Stimulated activated CD4-positive, alpha-beta T cell treated with anti-CD3 and anti-CD28 coated beads, Interleukin-15, amount 100 ng/mL, for 1 hour (primary cell): ENCODE measurements at regions not wholly inside any gene's neighbourhood (a gene's known extent, or its start where the extent isn't known, plus 50 kb on each side); places are given as distances from the start of the nearest gene placed in this dataset.

Source experiments
- DNase-seq, 2 donors: peaks; one replicate each; pipeline ENCODE4 v3.0.0-alpha.2; 2020; ENCODE audit warnings: low read depth in 1 of 2, low spot score in 1 of 2

GRCh38 chr3:176969066-176969465 lies 228.2 kb downstream of the TBL1XR1 start:
- DNase-seq, result no peak

- DNase-seq, result no peak
Measured at GRCh38 chr3:176968631-176969030, 228.7 kb downstream of the TBL1XR1 start.

GRCh38 chr3:176967522-176967921 lies 229.8 kb downstream of the TBL1XR1 start:
- no peak for DNase-seq

- no peak for DNase-seq
Measured at GRCh38 chr3:176964661-176965060, 232.6 kb downstream of the TBL1XR1 start.

- DNase-seq, result no peak
Measured at GRCh38 chr3:176961916-176962315, 235.4 kb downstream of the TBL1XR1 start.

GRCh38 chr3:176959867-176960266 lies 237.4 kb downstream of the TBL1XR1 start:
- no peak for DNase-seq

- DNase-seq, result no peak
Measured at GRCh38 chr3:176958560-176958959, 238.7 kb downstream of the TBL1XR1 start.

- DNase-seq, result no peak
Measured at GRCh38 chr3:176954517-176954916, 242.8 kb downstream of the TBL1XR1 start.

GRCh38 chr3:176953106-176954060 lies 243.9 kb downstream of the TBL1XR1 start:
- DNase-seq, result no peak

GRCh38 chr3:176951586-176952292 lies 245.5 kb downstream of the TBL1XR1 start:
- DNase-seq, result no peak

- no peak for DNase-seq
Measured at GRCh38 chr3:176951144-176951543, 246.1 kb downstream of the TBL1XR1 start.

GRCh38 chr3:176950743-176951142 lies 246.5 kb downstream of the TBL1XR1 start:
- DNase-seq, result no peak

GRCh38 chr3:176948151-176948550 lies 249.1 kb downstream of the TBL1XR1 start:
- DNase-seq, result no peak

GRCh38 chr3:176946202-176946601 lies 251.1 kb downstream of the TBL1XR1 start:
- no peak for DNase-seq

GRCh38 chr3:176942305-176942704 lies 255.0 kb downstream of the TBL1XR1 start:
- no peak for DNase-seq

- no peak for DNase-seq
Measured at GRCh38 chr3:176941689-176942088, 255.6 kb downstream of the TBL1XR1 start.

- no peak for DNase-seq
Measured at GRCh38 chr3:176939022-176939817, 258.1 kb downstream of the TBL1XR1 start.

- no peak for DNase-seq
Measured at GRCh38 chr3:176937994-176938393, 259.3 kb downstream of the TBL1XR1 start.

- no peak for DNase-seq
Measured at GRCh38 chr3:176937541-176937940, 259.7 kb downstream of the TBL1XR1 start.

GRCh38 chr3:176935194-176935888 lies 261.9 kb downstream of the TBL1XR1 start:
- DNase-seq, result no peak

GRCh38 chr3:176934698-176935097 lies 262.6 kb downstream of the TBL1XR1 start:
- DNase-seq, result no peak
